MM.1S (cell line): ENCODE measurements at regions not wholly inside any gene's neighbourhood (a gene's known extent, or its start where the extent isn't known, plus 50 kb on each side); places are given as distances from the start of the nearest gene placed in this dataset.

ENCODE experiments used
- EZH2 ChIP-seq: fragments of 300-600 bp; sonication (generic); optimal IDR thresholded peaks from 2 replicates; pipeline ENCODE3; 2017; ENCODE audit warnings: low read depth, mild to moderate bottlenecking, antibody characterized with exemption, low read length, mixed read lengths
- TF ChIP-seq, protein P1 (sequence below): fragments of 300-600 bp; sonication (generic); IDR thresholded peaks from 2 replicates; pipeline ENCODE4 v1.5.1; 2016; ENCODE audit warnings: antibody characterized with exemption, low read length, mixed read lengths

DNA sequence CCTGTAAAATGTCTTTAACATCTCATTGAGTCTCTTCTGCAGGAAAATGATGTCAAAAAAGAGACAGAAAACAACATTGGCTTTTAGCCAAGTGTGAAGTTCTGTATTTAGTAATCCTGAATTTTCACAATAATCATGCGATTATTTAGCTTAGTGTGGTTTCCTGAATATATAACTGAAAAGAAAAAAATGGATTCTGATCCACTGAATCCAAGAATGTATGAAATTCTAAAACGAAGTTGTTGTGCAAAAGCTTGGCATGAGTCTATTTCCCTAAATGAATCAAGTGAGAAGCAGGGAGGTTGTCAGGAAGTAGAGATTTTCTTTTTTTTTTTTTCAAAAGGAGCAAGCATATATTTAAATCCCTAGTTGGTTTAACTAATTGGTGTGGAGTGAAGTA is 145.9 kb upstream of the CDH6 start:
- TF ChIP-seq, protein P1, sequence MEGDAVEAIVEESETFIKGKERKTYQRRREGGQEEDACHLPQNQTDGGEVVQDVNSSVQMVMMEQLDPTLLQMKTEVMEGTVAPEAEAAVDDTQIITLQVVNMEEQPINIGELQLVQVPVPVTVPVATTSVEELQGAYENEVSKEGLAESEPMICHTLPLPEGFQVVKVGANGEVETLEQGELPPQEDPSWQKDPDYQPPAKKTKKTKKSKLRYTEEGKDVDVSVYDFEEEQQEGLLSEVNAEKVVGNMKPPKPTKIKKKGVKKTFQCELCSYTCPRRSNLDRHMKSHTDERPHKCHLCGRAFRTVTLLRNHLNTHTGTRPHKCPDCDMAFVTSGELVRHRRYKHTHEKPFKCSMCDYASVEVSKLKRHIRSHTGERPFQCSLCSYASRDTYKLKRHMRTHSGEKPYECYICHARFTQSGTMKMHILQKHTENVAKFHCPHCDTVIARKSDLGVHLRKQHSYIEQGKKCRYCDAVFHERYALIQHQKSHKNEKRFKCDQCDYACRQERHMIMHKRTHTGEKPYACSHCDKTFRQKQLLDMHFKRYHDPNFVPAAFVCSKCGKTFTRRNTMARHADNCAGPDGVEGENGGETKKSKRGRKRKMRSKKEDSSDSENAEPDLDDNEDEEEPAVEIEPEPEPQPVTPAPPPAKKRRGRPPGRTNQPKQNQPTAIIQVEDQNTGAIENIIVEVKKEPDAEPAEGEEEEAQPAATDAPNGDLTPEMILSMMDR = no peak
- TF ChIP-seq EZH2 = no peak
